Liver (tissue), 7 donors: ENCODE measurements at regions not wholly inside any gene's neighbourhood (a gene's known extent, or its start where the extent isn't known, plus 50 kb on each side); places are given as distances from the start of the nearest gene placed in this dataset.

Source experiments
- DNase-seq: peaks from one replicate; pipeline ENCODE4 v3.0.0-alpha.2; 2017; ENCODE audit warnings: low spot score
- H3K27ac ChIP-seq, 2 donors: one replicate each; pipeline ENCODE4 v1.7.0; 2013; ENCODE audit warnings: inconsistent platforms in 2 of 2, low read length in 2 of 2, control low read depth in 1 of 2, low read depth in 1 of 2, mild to moderate bottlenecking in 1 of 2
- H3K27me3 ChIP-seq, 4 donors: one replicate each; pipeline versions ENCODE4 v1.6.1 to v1.7.0; 2013; ENCODE audit warnings: low read length in 3 of 4, inconsistent platforms in 1 of 4, mild to moderate bottlenecking in 1 of 4, moderate library complexity in 1 of 4; ENCODE audit not compliant: control insufficient read depth in 4 of 4, insufficient read depth in 4 of 4
- H3K36me3 ChIP-seq, 4 donors: one replicate each; pipeline versions ENCODE4 v1.6.1 to v1.7.0; 2013; ENCODE audit warnings: low read length in 3 of 4, mild to moderate bottlenecking in 3 of 4, low read depth in 1 of 4, moderate library complexity in 1 of 4; ENCODE audit not compliant: control insufficient read depth in 4 of 4, insufficient read depth in 3 of 4
- H3K4me1 ChIP-seq, 4 donors: one replicate each; pipeline versions ENCODE4 v1.6.1 to v1.7.0; 2013; ENCODE audit warnings: low read length in 3 of 4, mild to moderate bottlenecking in 3 of 4, moderate library complexity in 1 of 4; ENCODE audit not compliant: control insufficient read depth in 4 of 4, insufficient read depth in 4 of 4
- H3K4me3 ChIP-seq, 3 donors: one replicate each; pipeline versions ENCODE4 v1.6.1 to v1.7.0; 2013; ENCODE audit warnings: low read length in 3 of 3, control low read depth in 1 of 3, low read depth in 1 of 3, mild to moderate bottlenecking in 1 of 3
- H3K9ac ChIP-seq, 2 donors: one replicate each; pipeline ENCODE4 v1.7.0; 2013; ENCODE audit warnings: low read length in 2 of 2, mild to moderate bottlenecking in 2 of 2, moderate library complexity in 2 of 2, control low read depth in 1 of 2, low read depth in 1 of 2
- H3K9me3 ChIP-seq, 4 donors: one replicate each; pipeline versions ENCODE4 v1.6.1 to v1.7.0; 2013; ENCODE audit warnings: low read length in 3 of 4; ENCODE audit not compliant: control insufficient read depth in 4 of 4
- ATF3 ChIP-seq: IDR thresholded peaks from 2 replicates; pipeline ENCODE4 v1.6.1; 2016; ENCODE audit warnings: antibody characterized with exemption
- EGR1 ChIP-seq, 2 donors: IDR thresholded peaks; 2 replicates each; pipeline ENCODE4 v1.6.1; 2016 to 2018; ENCODE audit warnings: antibody characterized with exemption in 2 of 2, low read depth in 2 of 2
- FOXA1 ChIP-seq: IDR thresholded peaks from 2 replicates; pipeline ENCODE4 v1.6.1; 2016; ENCODE audit warnings: antibody characterized with exemption
- GABPA ChIP-seq, 2 donors: IDR thresholded peaks in 1 of 2; conservative IDR thresholded peaks in 1 of 2; 2 replicates each; pipeline ENCODE4 v1.6.1; 2016; ENCODE audit warnings: antibody characterized with exemption in 2 of 2, mild to moderate bottlenecking in 1 of 2, moderate library complexity in 1 of 2
- HNF4A ChIP-seq, 2 donors: conservative IDR thresholded peaks; 2 replicates each; pipeline ENCODE4 v1.6.1; 2016; ENCODE audit warnings: antibody characterized with exemption in 2 of 2, mild to moderate bottlenecking in 2 of 2
- JUND ChIP-seq, 2 donors: IDR thresholded peaks; 2 replicates each; pipeline ENCODE4 v1.6.1; 2016; ENCODE audit warnings: antibody characterized with exemption in 2 of 2
- NR2F2 ChIP-seq: IDR thresholded peaks from 2 replicates; pipeline ENCODE4 v1.6.1; 2016; ENCODE audit warnings: antibody characterized with exemption
- RAD21 ChIP-seq, 2 donors: IDR thresholded peaks; 2 replicates each; pipeline ENCODE4 v1.6.1; 2016; ENCODE audit warnings: antibody characterized with exemption in 2 of 2, mild to moderate bottlenecking in 2 of 2
- REST ChIP-seq: IDR thresholded peaks from 2 replicates; pipeline ENCODE4 v1.6.1; 2016; ENCODE audit warnings: antibody characterized with exemption, mild to moderate bottlenecking
- RXRA ChIP-seq, 2 donors: IDR thresholded peaks; 2 replicates each; pipeline ENCODE4 v1.6.1; 2017 to 2018; ENCODE audit warnings: antibody characterized with exemption in 2 of 2, mild to moderate bottlenecking in 1 of 2
- SP1 ChIP-seq: IDR thresholded peaks from 2 replicates; pipeline ENCODE4 v1.6.1; 2018; ENCODE audit warnings: antibody characterized with exemption, mild to moderate bottlenecking
- TAF1 ChIP-seq: conservative IDR thresholded peaks from 2 replicates; pipeline ENCODE4 v1.6.1; 2016; ENCODE audit warnings: antibody characterized with exemption, mild to moderate bottlenecking
- YY1 ChIP-seq: IDR thresholded peaks from 2 replicates; pipeline ENCODE4 v1.6.1; 2016; ENCODE audit warnings: antibody characterized with exemption, mild to moderate bottlenecking
- ZBTB33 ChIP-seq: IDR thresholded peaks from 2 replicates; pipeline ENCODE4 v1.6.1; 2016; ENCODE audit warnings: antibody characterized with exemption
- WGBS: extraction: QIAGEN DNeasy Blood & Tissue Kit; methylation state at CpG from one replicate; pipeline ENCODE4 v1.1.7; 2013; 5-methylcytosine and 5-hydroxymethylcytosine counted together
- donor health status: healthy.
- donor health status: healthy.
- donor health status: healthy.
- donor health status: healthy.

GRCh38 chr4:74658116-74658515 lies 136.2 kb downstream of the BTC start:
- peaks cover 4 to 11% (median 6%) of the 10 kb centered on the region in 4 donors for H3K4me1 ChIP-seq
- TF ChIP-seq SP1, result no peak
- TF ChIP-seq NR2F2, result no peak
- TF ChIP-seq EGR1 (IDR thresholded peaks at IDR 0.05; ENCODE audit: low read depth in 2 of 2), result no peak
- no peak for TF ChIP-seq JUND (IDR thresholded peaks at IDR 0.05)
- TF ChIP-seq RXRA (IDR thresholded peaks at IDR 0.05), result no peak
- TF ChIP-seq RAD21 (IDR thresholded peaks at IDR 0.05), result no peak
- no peak for TF ChIP-seq TAF1
- no peak for TF ChIP-seq YY1
- no peak for TF ChIP-seq GABPA (IDR thresholded peaks at IDR 0.05 in 1 of 2, conservative IDR thresholded peaks at IDR 0.05 in 1 of 2)
- TF ChIP-seq ZBTB33, result no peak
- no peak for TF ChIP-seq FOXA1
- no peak for TF ChIP-seq REST
- no peak for TF ChIP-seq HNF4A (conservative IDR thresholded peaks at IDR 0.05)
- 88% methylated on average over 1 of the region's 1 CpG for WGBS

GRCh38 chr4:74659576-74660411 lies 134.5 kb downstream of the BTC start:
- TF ChIP-seq REST (no peak), ATF3 (no peak), JUND (IDR thresholded peaks at IDR 0.05) (peak; percentile 44 to 75), GABPA (IDR thresholded peaks at IDR 0.05 in 1 of 2, conservative IDR thresholded peaks at IDR 0.05 in 1 of 2) (no peak), RXRA (IDR thresholded peaks at IDR 0.05) (peak in 1 of 2 donors; percentile 11), TAF1 (no peak), SP1 (no peak)
- H3K27ac ChIP-seq, result no peak overlapping the region
- H3K9me3 ChIP-seq, result no peaks in the 10 kb centered on the region
- no peak overlapping the region for H3K9ac ChIP-seq
- peaks cover 0 to 1% (median 0%) of the 10 kb centered on the region in 4 donors for H3K4me1 ChIP-seq
- H3K4me3 ChIP-seq, result no peak overlapping the region
- no peak for DNase-seq
- H3K27me3 ChIP-seq, result no peaks in the 10 kb centered on the region
- 68% methylated on average over 3 of the region's 3 CpGs for WGBS
- no peaks in the 10 kb centered on the region for H3K36me3 ChIP-seq

More at GRCh38 chr4:74658116-74658515, 136.2 kb downstream of the BTC start:
- H3K27ac ChIP-seq, result no peak overlapping the region
- no peak overlapping the region for H3K4me3 ChIP-seq
- no peaks in the 10 kb centered on the region for H3K9me3 ChIP-seq
- H3K27me3 ChIP-seq, result no peaks in the 10 kb centered on the region
- no peak overlapping the region for H3K9ac ChIP-seq
- no peaks in the 10 kb centered on the region for H3K36me3 ChIP-seq
- no peak for DNase-seq
